HG02840 (cell line): ENCODE measurements at regions not wholly inside any gene's neighbourhood (a gene's known extent, or its start where the extent isn't known, plus 50 kb on each side); places are given as distances from the start of the nearest gene placed in this dataset.
"Not testable (repeated sequence)": the region's sequence is repeated elsewhere in the genome, so short reads cannot be mapped to it uniquely, and the experiment has no call there.

Source experiments
- ATAC-seq: cut with Tn5 transposase; IDR thresholded peaks from one replicate; pipeline ENCODE4 v1.9.1; 2021; ENCODE audit warnings: mild to moderate bottlenecking, moderate library complexity, moderate number of reproducible peaks; ENCODE audit not compliant: unreplicated experiment, low FRiP score

GRCh38 chr5:83815661-83816060 is 95.0 kb upstream of the HAPLN1 start:
- ATAC-seq, result no peak

- ATAC-seq, result no peak
Measured at GRCh38 chr5:83810511-83810910, 89.9 kb upstream of the HAPLN1 start.

GRCh38 chr5:83802686-83803085 is 82.0 kb upstream of the HAPLN1 start:
- no peak for ATAC-seq

- ATAC-seq, result no peak
Measured at GRCh38 chr5:83800201-83800600, 79.5 kb upstream of the HAPLN1 start.

- ATAC-seq, result not testable (repeated sequence)
Measured at GRCh38 chr5:83799020-83799419, 78.4 kb upstream of the HAPLN1 start.

- ATAC-seq, result no peak
Measured at GRCh38 chr5:83789371-83789770, 68.7 kb upstream of the HAPLN1 start.

- ATAC-seq, result no peak
Measured at GRCh38 chr5:83787631-83788030, 67.0 kb upstream of the HAPLN1 start.

- no peak for ATAC-seq
Measured at GRCh38 chr5:83785176-83785668, 64.6 kb upstream of the HAPLN1 start.

- no peak for ATAC-seq
Measured at GRCh38 chr5:83780699-83781350, 60.2 kb upstream of the HAPLN1 start.

GRCh38 chr5:83777856-83778255 is 57.2 kb upstream of the HAPLN1 start:
- no peak for ATAC-seq

GRCh38 chr5:83776437-83777031 is 55.9 kb upstream of the HAPLN1 start:
- ATAC-seq, result no peak
